A549 (cell line): ENCODE measurements at regions not wholly inside any gene's neighbourhood (a gene's known extent, or its start where the extent isn't known, plus 50 kb on each side); places are given as distances from the start of the nearest gene placed in this dataset.

Experiments
- ATAC-seq, 2 experiments: fragments of 200-7000 bp in 1 of 2; fragments of >200 bp in 1 of 2; cut with Nextera tagmentation in 1 of 2; cut with Tn5 transposase in 1 of 2; 3 replicates each; pipeline versions ENCODE4 v1.8.0 to v1.9.1; 2018 to 2020; ENCODE audit warnings: mild to moderate bottlenecking in 1 of 2, moderate library complexity in 1 of 2
- CTCF ChIA-PET: fragments of 300-600 bp; sonication (Branson Sonifier 250); formaldehyde crosslinking; extraction: SDS; loops from one replicate; lab custom pipeline; 2021; ENCODE audit warnings: antibody characterized with exemption, inconsistent platforms; lab: Yijun Ruan, JAX
- POLR2A ChIA-PET: fragments of 350-600 bp; formaldehyde crosslinking; extraction: SDS; loops from one replicate; lab custom pipeline; 2021; ENCODE audit warnings: antibody characterized with exemption, inconsistent platforms; lab: Yijun Ruan, JAX
- DNase-seq, 2 experiments: peaks; one replicate each; pipeline versions ENCODE4 v3.0.0 to v3.0.0-alpha.2; 2011 to 2016; ENCODE audit warnings: low read depth in 1 of 2, low spot score in 1 of 2
- FAIRE-seq: peaks from 2 replicates; lab custom pipeline; 2011; peaks lifted over from hg19 to GRCh38; lab: Jason Lieb, UNC
- H3K27ac ChIP-seq, 2 experiments: fragments of >200 bp; sonication (Bioruptor Twin); formaldehyde crosslinking; 3 replicates each; pipeline ENCODE4 v1.5.1; 2016 to 2017
- H3K4me1 ChIP-seq: fragments of >200 bp; sonication (Bioruptor Twin); formaldehyde crosslinking; 3 replicates; pipeline ENCODE4 v1.6.1; 2016
- H3K4me2 ChIP-seq: fragments of >200 bp; sonication (Bioruptor Twin); formaldehyde crosslinking; 3 replicates; pipeline ENCODE4 v1.6.1; 2016
- H3K4me3 ChIP-seq: fragments of >200 bp; sonication (Bioruptor Twin); formaldehyde crosslinking; 3 replicates; pipeline ENCODE4 v1.5.1; 2016
- H3K9me3 ChIP-seq: fragments of >200 bp; sonication (Bioruptor Twin); formaldehyde crosslinking; 3 replicates; pipeline ENCODE4 v1.6.1; 2016
- CBX2 ChIP-seq: fragments of 200-600 bp; sonication (generic); IDR thresholded peaks from 2 replicates; pipeline ENCODE4 v1.6.1; 2016; ENCODE audit warnings: low read depth, mild to moderate bottlenecking, borderline replicate concordance
- CHD2 ChIP-seq: fragments of 150-350 bp; IDR thresholded peaks from 2 replicates; pipeline ENCODE4 v1.6.1; 2014; ENCODE audit warnings: low read length; ENCODE audit not compliant: partially characterized antibody
- E2F6 ChIP-seq: IDR thresholded peaks from 2 replicates; pipeline ENCODE4 v1.6.1; 2012; ENCODE audit warnings: low read depth, borderline replicate concordance
- EP300 ChIP-seq, 2 experiments: fragments of >200 bp; sonication (Bioruptor Twin); formaldehyde crosslinking; IDR thresholded peaks; 2 replicates in 1 of 2; 3 replicates in 1 of 2; pipeline ENCODE4 v1.6.1; 2016 to 2017
- FOXS1 ChIP-seq: fragments of 250-450 bp; sonication (Bioruptor Pico); IDR thresholded peaks from 2 replicates; pipeline ENCODE4 v1.5.0; 2020; ENCODE audit warnings: mild to moderate bottlenecking, moderate library complexity
- HMGXB4 ChIP-seq: fragments of 250-450 bp; sonication (Bioruptor Pico); IDR thresholded peaks from 2 replicates; pipeline ENCODE4 v1.5.0; 2021; ENCODE audit warnings: mild to moderate bottlenecking, moderate library complexity, borderline replicate concordance
- JUNB ChIP-seq: fragments of >200 bp; sonication (Bioruptor Twin); formaldehyde crosslinking; IDR thresholded peaks from 2 replicates; pipeline ENCODE4 v1.6.1; 2016
- KDM1A ChIP-seq: fragments of 200-600 bp; sonication (generic); IDR thresholded peaks from 2 replicates; pipeline ENCODE4 v1.6.1; 2016; ENCODE audit warnings: low read depth, mild to moderate bottlenecking
- MAX ChIP-seq: IDR thresholded peaks from 2 replicates; pipeline ENCODE4 v1.6.1; 2012
- MAZ ChIP-seq: fragments of 150-350 bp; IDR thresholded peaks from 2 replicates; pipeline ENCODE4 v1.6.1; 2014; ENCODE audit warnings: antibody characterized with exemption, low read depth, low read length, borderline replicate concordance
- MYC ChIP-seq: IDR thresholded peaks from 2 replicates; pipeline ENCODE4 v1.6.1; 2012; ENCODE audit warnings: mild to moderate bottlenecking, inconsistent platforms, low read length, improper control_type of control experiment, borderline replicate concordance
- POLR2AphosphoS2 ChIP-seq: conservative IDR thresholded peaks from 2 replicates; pipeline ENCODE4 v1.6.1; 2012; ENCODE audit warnings: low read length, improper control_type of control experiment, inconsistent platforms
- REST ChIP-seq: fragments of 200-600 bp; sonication (generic); IDR thresholded peaks from 2 replicates; pipeline ENCODE4 v1.6.1; 2016; ENCODE audit warnings: antibody characterized with exemption, mild to moderate bottlenecking, moderate library complexity
- SREBF2 ChIP-seq: fragments of 450-650 bp; IDR thresholded peaks from 2 replicates; pipeline ENCODE4 v1.6.1; 2014; ENCODE audit warnings: mild to moderate bottlenecking, moderate library complexity
- TFCP2L1 ChIP-seq: fragments of 250-450 bp; sonication (Bioruptor Pico); IDR thresholded peaks from 2 replicates; pipeline ENCODE4 v1.5.0; 2021; ENCODE audit warnings: mild to moderate bottlenecking
- TP53 ChIP-seq: fragments of 250-450 bp; sonication (Bioruptor Pico); IDR thresholded peaks from 2 replicates; pipeline ENCODE4 v1.5.0; 2021; ENCODE audit warnings: mild to moderate bottlenecking, moderate library complexity
- ZFP36 ChIP-seq: fragments of 450-650 bp; IDR thresholded peaks from 2 replicates; pipeline ENCODE4 v1.6.1; 2014; ENCODE audit warnings: borderline replicate concordance; ENCODE audit not compliant: partially characterized antibody
- ZNF302 ChIP-seq: fragments of 250-450 bp; sonication (Bioruptor Pico); IDR thresholded peaks from 2 replicates; pipeline ENCODE4 v1.9.0; 2021; ENCODE audit warnings: inconsistent platforms, mild to moderate bottlenecking, moderate library complexity
- WGBS: methylation state at CpG from one replicate; pipeline ENCODE4 v1.1.6; 2017; ENCODE audit errors: missing lambda C conversion rate; 5-methylcytosine and 5-hydroxymethylcytosine counted together
- TF ChIP-seq, protein P1 (sequence below): fragments of 450-650 bp; IDR thresholded peaks from 2 replicates; pipeline ENCODE4 v1.6.1; 2014; ENCODE audit warnings: antibody characterized with exemption

DNA sequence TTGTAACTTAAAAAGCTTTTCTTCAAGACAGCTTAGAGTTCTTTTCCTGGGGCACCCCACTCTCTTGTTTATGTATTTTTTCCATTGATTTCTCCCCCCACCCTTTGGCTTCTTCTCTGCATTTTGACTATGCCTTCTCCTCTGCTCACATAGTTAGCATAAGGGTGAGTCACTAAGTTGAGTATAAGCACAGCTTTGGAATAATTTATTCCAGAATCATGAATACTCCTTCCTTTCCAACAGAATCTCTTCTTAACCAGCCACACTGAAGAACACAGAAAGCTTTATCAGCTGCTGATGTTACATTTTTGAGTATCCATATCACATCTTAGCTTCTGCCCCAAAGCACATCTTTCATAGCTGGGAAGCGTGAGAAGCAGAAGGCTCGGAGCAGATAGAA lies 449.5 kb upstream of the MKI67 start:
- no peaks in the 10 kb centered on the region for H3K9me3 ChIP-seq

DNA sequence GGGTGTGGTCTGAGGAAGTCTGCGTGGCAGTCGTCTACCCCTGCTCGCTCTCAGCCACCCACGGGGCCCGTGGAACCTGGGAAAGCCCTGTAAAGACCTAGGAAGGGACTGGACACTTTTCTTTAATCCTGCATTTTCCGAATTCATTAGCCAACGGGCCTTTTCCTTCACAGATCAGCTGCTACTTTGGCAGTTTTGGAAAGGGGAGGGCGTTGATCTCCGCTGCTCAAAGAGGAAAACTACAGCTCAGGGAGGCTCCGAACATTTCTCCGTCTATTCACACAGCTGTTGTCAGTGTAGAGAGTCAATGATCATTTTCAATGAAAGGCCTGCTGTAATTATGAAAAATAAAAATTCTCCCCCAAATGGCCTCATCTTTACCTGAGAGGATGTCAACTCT lies 450.1 kb upstream of the MKI67 start:
- FAIRE-seq (no peak), ATAC-seq (no peak), DNase-seq (no peak)
- TF ChIP-seq EP300 (IDR thresholded peaks at IDR 0.05) = no peak
- no peak for TF ChIP-seq JUNB
- no peak for TF ChIP-seq SREBF2
- no peak for TF ChIP-seq ZFP36
- TF ChIP-seq MAX = no peak
- TF ChIP-seq CHD2 = no peak
- no peak for TF ChIP-seq REST
- TF ChIP-seq HMGXB4 (CRISPR knock-in tag) = no peak
- TF ChIP-seq, protein P1, sequence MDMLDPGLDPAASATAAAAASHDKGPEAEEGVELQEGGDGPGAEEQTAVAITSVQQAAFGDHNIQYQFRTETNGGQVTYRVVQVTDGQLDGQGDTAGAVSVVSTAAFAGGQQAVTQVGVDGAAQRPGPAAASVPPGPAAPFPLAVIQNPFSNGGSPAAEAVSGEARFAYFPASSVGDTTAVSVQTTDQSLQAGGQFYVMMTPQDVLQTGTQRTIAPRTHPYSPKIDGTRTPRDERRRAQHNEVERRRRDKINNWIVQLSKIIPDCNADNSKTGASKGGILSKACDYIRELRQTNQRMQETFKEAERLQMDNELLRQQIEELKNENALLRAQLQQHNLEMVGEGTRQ = no peak
- TF ChIP-seq TP53 (CRISPR knock-in tag) = no peak
- no peak for TF ChIP-seq TFCP2L1
- no peak for TF ChIP-seq CBX2
- Histone ChIP-seq H3K4me2 (no peak overlapping the region), H3K9me3 (no peaks in the 10 kb centered on the region), H3K4me3 (no peak overlapping the region), H3K4me1 (no peaks in the 10 kb centered on the region), H3K27ac (no peak overlapping the region)
- 20% methylated on average over 11 of the region's 11 CpGs for WGBS
- ChIA-PET POLR2A (no interaction called here), CTCF (no interaction called here)

More for the DNA sequence above, 449.5 kb upstream of the MKI67 start:
- H3K4me1 ChIP-seq = no peaks in the 10 kb centered on the region
- TF ChIP-seq CBX2 = no peak
- TF ChIP-seq, protein P1 = no peak
- TF ChIP-seq MYC = no peak
- DNase-seq (no peak), ATAC-seq (no peak), FAIRE-seq (no peak)
- no peak overlapping the region for H3K4me3 ChIP-seq
- WGBS = 19% methylated on average over 2 of the region's 2 CpGs
- no peak overlapping the region for H3K27ac ChIP-seq
- POLR2A ChIA-PET = no interaction called here
- H3K4me2 ChIP-seq = no peak overlapping the region
- CTCF ChIA-PET = no interaction called here

GRCh38 chr10:128576943-128577670 lies 450.9 kb upstream of the MKI67 start:
- no peak for DNase-seq
- H3K4me1 ChIP-seq = no peaks in the 10 kb centered on the region
- no peak for FAIRE-seq
- ChIA-PET CTCF (no interaction called here), POLR2A (no interaction called here)
- WGBS = 31% methylated on average over 11 of the region's 11 CpGs
- H3K4me3 ChIP-seq = no peak overlapping the region
- H3K4me2 ChIP-seq = no peak overlapping the region
- TF ChIP-seq TFCP2L1 (no peak), POLR2AphosphoS2 (no peak), MAZ (no peak), CHD2 (no peak), FOXS1 (CRISPR knock-in tag) (no peak), E2F6 (no peak), ZNF302 (CRISPR knock-in tag) (no peak), KDM1A (no peak), TP53 (CRISPR knock-in tag) (no peak)
- H3K27ac ChIP-seq = no peak overlapping the region
- no peaks in the 10 kb centered on the region for H3K9me3 ChIP-seq
- ATAC-seq = no peak
